Thyroid gland (tissue), 4 donors: ENCODE measurements at regions not wholly inside any gene's neighbourhood (a gene's known extent, or its start where the extent isn't known, plus 50 kb on each side); places are given as distances from the start of the nearest gene placed in this dataset.

Experiments used
- DNase-seq, 2 donors: peaks; one replicate each; pipeline ENCODE4 v3.0.0-alpha.2; 2019
- H3K27ac ChIP-seq, 3 donors: fragments of 200-600 bp; sonication (generic); 1 replicate in 2 of 3; 2 replicates in 1 of 3; pipeline ENCODE4 v1.5.1; 2016 to 2019; ENCODE audit warnings: mild to moderate bottlenecking in 1 of 3, moderate library complexity in 1 of 3
- H3K27me3 ChIP-seq: fragments of 200-600 bp; sonication (generic); one replicate; pipeline ENCODE4 v1.5.1; 2019
- H3K36me3 ChIP-seq, 2 donors: fragments of 200-600 bp; sonication (generic); one replicate each; pipeline ENCODE4 v1.5.1; 2016 to 2019
- H3K4me1 ChIP-seq, 2 donors: fragments of 200-600 bp; sonication (generic); one replicate each; pipeline ENCODE4 v1.5.1; 2017 to 2019
- H3K4me3 ChIP-seq, 3 donors: fragments of 200-600 bp; sonication (generic); replicated peaks in 1 of 3; 1 replicate in 2 of 3; 2 replicates in 1 of 3; pipeline ENCODE4 v1.5.1; 2016; ENCODE audit warnings: mild to moderate bottlenecking in 1 of 3
- H3K9me3 ChIP-seq: fragments of 200-600 bp; sonication (generic); one replicate; pipeline ENCODE4 v1.5.1; 2017
- POLR2A ChIP-seq, 2 donors: fragments of 450-650 bp; IDR thresholded peaks; one replicate each; pipeline ENCODE4 v1.6.1; 2017; ENCODE audit warnings: antibody characterized with exemption in 2 of 2, mild to moderate bottlenecking in 2 of 2, moderate library complexity in 1 of 2
- WGBS, 2 donors: methylation state at CpG; one replicate each; pipeline ENCODE4 v1.1.5; 2017; 5-methylcytosine and 5-hydroxymethylcytosine counted together
- intact Hi-C: fragments of 100-400 bp; cut with DNase I; formaldehyde crosslinking; loops from one replicate; pipeline ENCODE4 v1.15.1; 2023
- TF ChIP-seq, protein P1 (sequence below), 6 experiments: fragments of 200-600 bp in 3 of 6; fragments of 450-650 bp in 3 of 6; sonication (generic) in 3 of 6; IDR thresholded peaks; one replicate each; pipeline ENCODE4 v1.5.1; 2016 to 2019; ENCODE audit warnings: antibody characterized with exemption in 6 of 6, mild to moderate bottlenecking in 2 of 6, inconsistent platforms in 1 of 6, moderate library complexity in 1 of 6

DNA sequence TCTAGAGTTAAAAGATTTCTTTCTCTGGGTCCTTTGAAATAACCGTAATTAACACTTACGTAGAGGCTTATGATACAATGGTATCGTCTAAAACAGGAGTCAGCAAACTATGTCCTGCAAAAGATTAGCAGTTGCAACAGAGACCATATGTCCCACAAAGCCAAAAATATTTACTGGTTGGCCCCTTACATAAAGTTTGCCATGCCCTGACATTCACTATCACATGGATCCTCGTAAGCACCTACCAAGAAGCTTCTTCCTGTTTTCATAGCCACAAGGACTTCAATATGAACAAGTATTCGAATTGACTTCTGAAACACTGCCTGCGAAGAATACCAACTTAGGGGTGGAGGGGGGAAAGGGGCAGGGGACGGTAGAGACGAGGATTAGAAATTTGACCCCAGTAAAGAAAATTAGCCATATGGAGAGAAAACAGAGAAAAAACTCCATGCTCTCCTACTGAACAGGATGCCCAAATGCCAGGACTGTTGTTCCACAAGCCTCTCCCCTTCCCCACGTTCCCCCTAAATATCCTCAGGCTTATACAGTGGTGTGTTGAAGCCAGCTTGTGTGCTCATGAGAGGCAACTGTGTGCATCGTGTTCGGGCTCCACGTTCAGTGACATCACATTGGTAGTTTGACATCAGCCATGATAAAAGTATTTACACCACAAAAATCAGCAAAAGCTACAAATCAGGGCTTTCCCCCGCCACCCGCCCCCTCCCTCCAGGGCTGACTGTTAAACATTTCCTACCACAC is 144.1 kb upstream of the HES1 start:
- 81 to 86% methylated on average over 14 of the region's 14 CpGs for WGBS, 2 donors
- Histone ChIP-seq H3K9me3 (no peaks in the 10 kb centered on the region), H3K4me3 (no peak overlapping the region), H3K27ac (no peak overlapping the region), H3K36me3 (no peaks in the 10 kb centered on the region), H3K4me1 (peaks cover 7% of the 10 kb centered on the region in 2 donors), H3K27me3 (no peaks in the 10 kb centered on the region)
- intact Hi-C loops: loop anchor here (10.0 kb wide), 1 partner anchor 207 kb away; no protein-coding TSS in a partner anchor
- no peak for DNase-seq
- TF ChIP-seq POLR2A (IDR thresholded peaks at IDR 0.05): no peak
- TF ChIP-seq, protein P1, sequence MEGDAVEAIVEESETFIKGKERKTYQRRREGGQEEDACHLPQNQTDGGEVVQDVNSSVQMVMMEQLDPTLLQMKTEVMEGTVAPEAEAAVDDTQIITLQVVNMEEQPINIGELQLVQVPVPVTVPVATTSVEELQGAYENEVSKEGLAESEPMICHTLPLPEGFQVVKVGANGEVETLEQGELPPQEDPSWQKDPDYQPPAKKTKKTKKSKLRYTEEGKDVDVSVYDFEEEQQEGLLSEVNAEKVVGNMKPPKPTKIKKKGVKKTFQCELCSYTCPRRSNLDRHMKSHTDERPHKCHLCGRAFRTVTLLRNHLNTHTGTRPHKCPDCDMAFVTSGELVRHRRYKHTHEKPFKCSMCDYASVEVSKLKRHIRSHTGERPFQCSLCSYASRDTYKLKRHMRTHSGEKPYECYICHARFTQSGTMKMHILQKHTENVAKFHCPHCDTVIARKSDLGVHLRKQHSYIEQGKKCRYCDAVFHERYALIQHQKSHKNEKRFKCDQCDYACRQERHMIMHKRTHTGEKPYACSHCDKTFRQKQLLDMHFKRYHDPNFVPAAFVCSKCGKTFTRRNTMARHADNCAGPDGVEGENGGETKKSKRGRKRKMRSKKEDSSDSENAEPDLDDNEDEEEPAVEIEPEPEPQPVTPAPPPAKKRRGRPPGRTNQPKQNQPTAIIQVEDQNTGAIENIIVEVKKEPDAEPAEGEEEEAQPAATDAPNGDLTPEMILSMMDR (IDR thresholded peaks at IDR 0.05): no peak

DNA sequence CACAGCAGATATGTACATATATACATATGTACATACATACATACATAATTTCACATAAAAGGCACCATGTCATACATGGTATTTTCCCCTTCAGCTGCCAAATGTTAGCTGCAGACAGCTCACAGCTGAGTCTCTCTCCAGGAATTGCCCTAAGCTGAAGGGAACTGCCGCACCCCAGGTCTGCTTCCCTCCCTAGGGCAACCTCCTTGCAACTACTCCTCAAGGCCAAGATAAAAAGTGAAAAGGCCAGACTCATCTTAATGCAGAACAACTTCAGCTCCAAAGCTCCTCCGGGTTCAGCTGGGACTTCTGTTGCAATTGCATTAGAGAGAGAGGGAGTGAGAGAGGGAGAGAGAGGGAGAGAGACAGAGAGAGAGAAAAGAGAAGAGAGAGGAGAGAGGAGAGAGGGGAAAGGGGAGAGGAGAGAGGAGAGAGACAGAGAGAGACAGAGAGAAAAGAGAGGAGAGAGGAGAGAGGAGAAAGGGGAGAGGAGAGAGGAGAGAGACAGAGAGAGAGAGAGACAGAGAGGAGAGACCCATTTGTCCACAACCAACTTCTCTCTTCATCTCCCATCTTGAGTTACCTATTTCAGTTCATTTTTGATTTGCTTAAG is 143.4 kb upstream of the HES1 start:
- H3K9me3 ChIP-seq: no peaks in the 10 kb centered on the region
- no peaks in the 10 kb centered on the region for H3K36me3 ChIP-seq
- 69 to 75% methylated on average over 2 of the region's 2 CpGs for WGBS, 2 donors
- no peak overlapping the region for H3K27ac ChIP-seq
- no peak for DNase-seq
- intact Hi-C loops: loop anchor here (10.0 kb wide), 1 partner anchor 208 kb away; no protein-coding TSS in a partner anchor
- no peak for TF ChIP-seq POLR2A (IDR thresholded peaks at IDR 0.05)
- TF ChIP-seq, protein P1 (IDR thresholded peaks at IDR 0.05): no peak
- H3K4me3 ChIP-seq: no peak overlapping the region
- H3K4me1 ChIP-seq: peaks cover 13 to 14% of the 10 kb centered on the region in 2 donors
- H3K27me3 ChIP-seq: no peaks in the 10 kb centered on the region

DNA sequence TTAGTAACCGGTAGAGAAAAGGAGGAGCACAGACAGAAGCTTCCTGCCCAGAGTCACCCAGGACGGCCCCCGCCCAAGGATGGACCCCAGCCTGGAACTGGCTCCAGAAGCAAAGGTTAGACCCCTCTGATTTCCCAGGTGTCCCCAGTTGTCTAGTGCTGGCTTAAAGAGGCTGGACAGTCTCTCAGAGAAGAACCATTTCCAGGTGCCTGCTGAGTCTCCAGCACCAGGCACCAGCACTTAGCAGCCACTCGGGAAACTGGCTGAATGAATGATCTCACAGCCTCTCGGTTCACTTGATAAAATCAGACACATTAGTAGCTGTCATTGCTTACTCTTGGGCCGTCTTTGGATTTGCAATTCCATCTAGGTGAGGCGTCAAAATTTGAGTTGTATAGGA is 139.7 kb upstream of the HES1 start:
- 79 to 93% methylated on average over 5 of the region's 7 CpGs for WGBS, 2 donors
- intact Hi-C loops: loop anchor here (10.0 kb wide), 1 partner anchor 211 kb away; no protein-coding TSS in a partner anchor

DNA sequence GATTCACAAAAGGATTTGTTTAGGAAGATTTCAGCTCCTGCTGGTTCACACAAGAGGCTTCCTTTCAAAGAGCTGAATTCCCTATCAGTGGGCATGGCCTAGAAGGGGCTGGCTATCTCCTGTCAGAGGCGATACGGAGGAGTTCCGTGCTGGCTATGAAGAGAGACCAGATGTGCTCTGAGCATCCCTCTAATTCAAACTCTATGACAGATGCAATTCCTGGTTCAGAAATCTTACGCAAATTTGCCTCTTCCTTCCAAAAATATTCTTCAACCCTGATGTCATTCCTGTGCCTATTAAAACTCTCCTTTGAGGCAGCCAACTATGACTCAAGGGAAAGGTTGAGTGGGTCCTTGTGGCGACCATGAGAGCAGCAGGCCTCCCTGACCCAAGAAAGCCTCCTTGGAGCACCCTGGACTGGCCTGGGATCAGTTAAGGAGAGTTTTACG is 139.3 kb upstream of the HES1 start:
- H3K4me1 ChIP-seq: peaks cover 21 to 22% of the 10 kb centered on the region in 2 donors
- intact Hi-C loops: loop anchor here (10.0 kb wide), 1 partner anchor 212 kb away; no protein-coding TSS in a partner anchor
- no peaks in the 10 kb centered on the region for H3K27me3 ChIP-seq
- 63 to 71% methylated on average over 6 of the region's 6 CpGs for WGBS, 2 donors
- no peak overlapping the region for H3K4me3 ChIP-seq
- H3K27ac ChIP-seq: peak overlapping the region; percentile 57 to 80 (median 61)
- H3K9me3 ChIP-seq: no peaks in the 10 kb centered on the region
- H3K36me3 ChIP-seq: no peaks in the 10 kb centered on the region
- peak; percentile 50 to 58 for DNase-seq
- no peak for TF ChIP-seq POLR2A (IDR thresholded peaks at IDR 0.05)
- TF ChIP-seq, protein P1 (IDR thresholded peaks at IDR 0.05): peak in 1 of 6 experiments; percentile 10

More for the DNA sequence above, 139.7 kb upstream of the HES1 start:
- Histone ChIP-seq H3K4me1 (peaks cover 21 to 22% of the 10 kb centered on the region in 2 donors), H3K4me3 (no peak overlapping the region), H3K27me3 (no peaks in the 10 kb centered on the region), H3K36me3 (no peaks in the 10 kb centered on the region), H3K9me3 (no peaks in the 10 kb centered on the region), H3K27ac (peak overlapping the region in 1 of 3 donors; percentile 80)
- TF ChIP-seq, protein P1 (IDR thresholded peaks at IDR 0.05): no peak
- no peak for TF ChIP-seq POLR2A (IDR thresholded peaks at IDR 0.05)
- no peak for DNase-seq
